WERI-Rb-1 (cell line): ENCODE measurements at regions not wholly inside any gene's neighbourhood (a gene's known extent, or its start where the extent isn't known, plus 50 kb on each side); places are given as distances from the start of the nearest gene placed in this dataset.

Experiments
- DNase-seq: peaks from one replicate; pipeline ENCODE4 v3.0.0-alpha.2; 2020
- H3K27ac ChIP-seq: fragments of 250-450 bp; sonication (Bioruptor Pico); 2 replicates; pipeline ENCODE4 v1.5.1; 2020; ENCODE audit warnings: mild to moderate bottlenecking, moderate library complexity
- H3K27me3 ChIP-seq: fragments of 250-450 bp; sonication (Bioruptor Pico); 2 replicates; pipeline ENCODE4 v1.5.1; 2021; ENCODE audit warnings: mild to moderate bottlenecking, low read depth, moderate library complexity; ENCODE audit not compliant: insufficient read depth, severe bottlenecking
- H3K36me3 ChIP-seq: fragments of 250-450 bp; sonication (Bioruptor Pico); 2 replicates; pipeline ENCODE4 v1.5.1; 2020; ENCODE audit warnings: mild to moderate bottlenecking, moderate library complexity
- H3K4me3 ChIP-seq: 2 replicates; pipeline ENCODE4 v1.5.1; 2011; ENCODE audit warnings: low read depth, mild to moderate bottlenecking, control low read depth, low read length
- H3K9me3 ChIP-seq: fragments of 250-450 bp; sonication (Bioruptor Pico); 2 replicates; pipeline ENCODE4 v1.5.1; 2021; ENCODE audit warnings: mild to moderate bottlenecking, moderate library complexity; ENCODE audit not compliant: severe bottlenecking
- TF ChIP-seq, protein P1 (sequence below): IDR thresholded peaks from 2 replicates; pipeline ENCODE4 v1.5.1; 2011; ENCODE audit warnings: low read depth, mild to moderate bottlenecking, control low read depth, inconsistent platforms, low read length

- Histone ChIP-seq H3K36me3 (no peaks in the 10 kb centered on the region), H3K27ac (no peak overlapping the region), H3K9me3 (peaks cover 3% of the 10 kb centered on the region), H3K27me3 (no peaks in the 10 kb centered on the region), H3K4me3 (no peak overlapping the region)
- DNase-seq, result no peak
- TF ChIP-seq, protein P1, sequence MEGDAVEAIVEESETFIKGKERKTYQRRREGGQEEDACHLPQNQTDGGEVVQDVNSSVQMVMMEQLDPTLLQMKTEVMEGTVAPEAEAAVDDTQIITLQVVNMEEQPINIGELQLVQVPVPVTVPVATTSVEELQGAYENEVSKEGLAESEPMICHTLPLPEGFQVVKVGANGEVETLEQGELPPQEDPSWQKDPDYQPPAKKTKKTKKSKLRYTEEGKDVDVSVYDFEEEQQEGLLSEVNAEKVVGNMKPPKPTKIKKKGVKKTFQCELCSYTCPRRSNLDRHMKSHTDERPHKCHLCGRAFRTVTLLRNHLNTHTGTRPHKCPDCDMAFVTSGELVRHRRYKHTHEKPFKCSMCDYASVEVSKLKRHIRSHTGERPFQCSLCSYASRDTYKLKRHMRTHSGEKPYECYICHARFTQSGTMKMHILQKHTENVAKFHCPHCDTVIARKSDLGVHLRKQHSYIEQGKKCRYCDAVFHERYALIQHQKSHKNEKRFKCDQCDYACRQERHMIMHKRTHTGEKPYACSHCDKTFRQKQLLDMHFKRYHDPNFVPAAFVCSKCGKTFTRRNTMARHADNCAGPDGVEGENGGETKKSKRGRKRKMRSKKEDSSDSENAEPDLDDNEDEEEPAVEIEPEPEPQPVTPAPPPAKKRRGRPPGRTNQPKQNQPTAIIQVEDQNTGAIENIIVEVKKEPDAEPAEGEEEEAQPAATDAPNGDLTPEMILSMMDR, result no peak
These were observed 130.8 kb downstream of the PCSK1 start for GRCh38 chr5:96302174-96302738.

GRCh38 chr5:96300976-96301375, 132.1 kb downstream of the PCSK1 start:
- Histone ChIP-seq H3K9me3 (peaks cover 3% of the 10 kb centered on the region), H3K4me3 (no peak overlapping the region), H3K36me3 (no peaks in the 10 kb centered on the region), H3K27me3 (no peaks in the 10 kb centered on the region), H3K27ac (no peak overlapping the region)
- no peak for DNase-seq
- TF ChIP-seq, protein P1, result no peak

- TF ChIP-seq, protein P1, result no peak
- H3K9me3 ChIP-seq, result no peaks in the 10 kb centered on the region
- H3K4me3 ChIP-seq, result no peak overlapping the region
- H3K36me3 ChIP-seq, result no peaks in the 10 kb centered on the region
- no peaks in the 10 kb centered on the region for H3K27me3 ChIP-seq
- DNase-seq, result no peak
- H3K27ac ChIP-seq, result no peak overlapping the region
These were observed 135.2 kb downstream of the PCSK1 start for GRCh38 chr5:96297867-96298266.

DNA sequence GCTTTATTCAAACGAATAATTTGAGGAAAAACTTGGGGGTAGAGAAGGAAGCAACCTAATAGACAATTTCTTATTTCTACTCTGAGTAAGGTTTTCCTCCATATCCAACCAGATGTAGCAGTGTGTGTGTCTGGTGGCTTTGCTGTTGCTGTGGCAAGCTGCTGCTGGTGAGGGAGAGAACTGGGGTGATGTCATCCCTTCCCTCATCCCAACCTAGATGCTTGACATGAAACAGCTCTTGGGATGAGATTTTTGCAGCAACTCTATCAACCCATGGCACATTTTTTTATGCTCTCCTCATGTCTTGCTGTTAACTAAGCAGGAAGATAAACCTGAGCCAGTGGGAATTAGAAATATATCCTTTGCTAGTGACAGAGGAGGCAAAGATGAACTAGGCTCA, 135.8 kb downstream of the PCSK1 start:
- Histone ChIP-seq H3K9me3 (no peaks in the 10 kb centered on the region), H3K27me3 (no peaks in the 10 kb centered on the region), H3K4me3 (no peak overlapping the region), H3K36me3 (no peaks in the 10 kb centered on the region), H3K27ac (no peak overlapping the region)
- TF ChIP-seq, protein P1, result no peak
- DNase-seq, result no peak

- TF ChIP-seq, protein P1, result no peak
- H3K9me3 ChIP-seq, result no peaks in the 10 kb centered on the region
- no peaks in the 10 kb centered on the region for H3K27me3 ChIP-seq
- DNase-seq, result no peak
- H3K27ac ChIP-seq, result no peak overlapping the region
- no peak overlapping the region for H3K4me3 ChIP-seq
- no peaks in the 10 kb centered on the region for H3K36me3 ChIP-seq
These were observed 138.2 kb downstream of the PCSK1 start for GRCh38 chr5:96294884-96295202.
